A673 (cell line): ENCODE measurements at regions not wholly inside any gene's neighbourhood (a gene's known extent, or its start where the extent isn't known, plus 50 kb on each side); places are given as distances from the start of the nearest gene placed in this dataset.

Experiments
- EZH2 ChIP-seq: fragments of 200-600 bp; sonication (generic); IDR thresholded peaks from 2 replicates; pipeline ENCODE4 v1.6.1; 2017; ENCODE audit warnings: borderline replicate concordance, low read depth, mild to moderate bottlenecking, mixed read lengths, antibody characterized with exemption, low read length; ENCODE audit not compliant: poor library complexity, severe bottlenecking
- TF ChIP-seq, protein P1 (sequence below): fragments of 300-800, 200-600 bp; sonication (generic); conservative IDR thresholded peaks from 2 replicates; pipeline ENCODE4 v1.5.1; 2017; ENCODE audit warnings: low read depth, mild to moderate bottlenecking, antibody characterized with exemption, low read length, moderate library complexity, mixed read lengths

DNA sequence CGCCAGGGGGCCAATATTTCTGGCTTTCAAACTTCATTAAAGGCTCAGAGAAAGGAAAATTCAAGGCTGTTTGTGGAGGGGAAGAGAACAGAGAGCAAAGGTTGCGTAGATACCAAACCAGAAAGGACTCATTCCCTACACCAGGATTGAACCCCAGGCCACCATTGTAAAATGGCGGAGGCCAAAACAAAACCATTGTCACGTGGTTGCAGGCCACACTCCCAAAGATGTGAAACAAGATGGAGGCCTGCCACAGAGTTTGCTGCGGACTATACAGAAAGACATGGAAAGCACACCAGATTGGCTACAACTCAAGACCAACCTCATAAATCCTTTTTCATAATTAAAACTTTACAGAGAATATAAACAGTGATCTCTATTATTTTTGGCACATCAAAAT is 116.5 kb downstream of the KCNK1 start:
- TF ChIP-seq, protein P1, sequence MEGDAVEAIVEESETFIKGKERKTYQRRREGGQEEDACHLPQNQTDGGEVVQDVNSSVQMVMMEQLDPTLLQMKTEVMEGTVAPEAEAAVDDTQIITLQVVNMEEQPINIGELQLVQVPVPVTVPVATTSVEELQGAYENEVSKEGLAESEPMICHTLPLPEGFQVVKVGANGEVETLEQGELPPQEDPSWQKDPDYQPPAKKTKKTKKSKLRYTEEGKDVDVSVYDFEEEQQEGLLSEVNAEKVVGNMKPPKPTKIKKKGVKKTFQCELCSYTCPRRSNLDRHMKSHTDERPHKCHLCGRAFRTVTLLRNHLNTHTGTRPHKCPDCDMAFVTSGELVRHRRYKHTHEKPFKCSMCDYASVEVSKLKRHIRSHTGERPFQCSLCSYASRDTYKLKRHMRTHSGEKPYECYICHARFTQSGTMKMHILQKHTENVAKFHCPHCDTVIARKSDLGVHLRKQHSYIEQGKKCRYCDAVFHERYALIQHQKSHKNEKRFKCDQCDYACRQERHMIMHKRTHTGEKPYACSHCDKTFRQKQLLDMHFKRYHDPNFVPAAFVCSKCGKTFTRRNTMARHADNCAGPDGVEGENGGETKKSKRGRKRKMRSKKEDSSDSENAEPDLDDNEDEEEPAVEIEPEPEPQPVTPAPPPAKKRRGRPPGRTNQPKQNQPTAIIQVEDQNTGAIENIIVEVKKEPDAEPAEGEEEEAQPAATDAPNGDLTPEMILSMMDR: no peak
- no peak for TF ChIP-seq EZH2
